Putamen (tissue), 1 donor: ENCODE measurements at regions not wholly inside any gene's neighbourhood (a gene's known extent, or its start where the extent isn't known, plus 50 kb on each side); places are given as distances from the start of the nearest gene placed in this dataset.
"Not testable (repeated sequence)": the region's sequence is repeated elsewhere in the genome, so short reads cannot be mapped to it uniquely, and the experiment has no call there.

Experiments
- DNase-seq: peaks from one replicate; pipeline ENCODE4 v3.0.0-alpha.2; 2016; ENCODE audit warnings: low spot score

- no peak for DNase-seq
Measured at GRCh38 chr13:59360108-59360507, 803.6 kb downstream of the DIAPH3 start.

DNA sequence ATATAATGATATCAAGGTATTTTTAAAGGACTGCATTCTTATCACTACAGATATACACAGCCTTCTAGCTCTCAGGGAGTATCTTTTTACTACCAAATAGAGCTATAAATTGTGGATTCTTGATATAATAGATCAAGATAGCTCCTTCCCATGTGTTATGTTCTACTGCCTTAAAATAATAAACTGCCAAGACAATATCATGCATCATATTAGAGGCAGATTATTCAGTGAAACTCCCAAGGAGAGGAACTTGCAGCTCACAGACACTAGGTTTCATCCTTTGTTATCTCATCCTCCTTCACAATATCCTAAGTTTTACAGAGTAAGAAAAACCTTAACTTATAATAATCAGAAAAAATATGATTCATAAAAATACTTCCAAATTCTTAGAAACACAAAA lies 802.8 kb downstream of the DIAPH3 start:
- no peak for DNase-seq

- DNase-seq = no peak
Measured at GRCh38 chr13:59363313-59363712, 800.4 kb downstream of the DIAPH3 start.

DNA sequence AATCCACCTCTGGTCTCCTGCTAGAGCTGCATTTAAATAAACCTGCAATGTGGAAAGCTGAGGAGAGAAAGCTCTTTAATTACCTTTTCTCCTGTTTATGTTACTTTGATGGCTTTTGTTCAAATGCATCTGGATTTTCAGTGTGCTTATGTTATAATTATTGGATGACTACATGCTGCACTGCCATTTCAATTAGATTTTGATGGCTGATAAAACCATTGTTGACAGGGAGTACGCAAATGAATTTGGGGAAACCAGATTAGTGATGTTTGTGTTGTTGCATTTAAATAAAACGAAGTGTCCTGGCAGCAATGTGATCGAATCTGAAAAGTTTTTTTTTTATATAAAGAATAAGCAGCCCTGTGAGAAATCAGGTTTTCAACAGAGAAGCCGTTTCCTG lies 799.8 kb downstream of the DIAPH3 start:
- DNase-seq = no peak

- DNase-seq = no peak
Measured at GRCh38 chr13:59364641-59365085, 799.1 kb downstream of the DIAPH3 start.

- DNase-seq = no peak
Measured at GRCh38 chr13:59367467-59367866, 796.3 kb downstream of the DIAPH3 start.

- no peak for DNase-seq
Measured at GRCh38 chr13:59367904-59368303, 795.8 kb downstream of the DIAPH3 start.

DNA sequence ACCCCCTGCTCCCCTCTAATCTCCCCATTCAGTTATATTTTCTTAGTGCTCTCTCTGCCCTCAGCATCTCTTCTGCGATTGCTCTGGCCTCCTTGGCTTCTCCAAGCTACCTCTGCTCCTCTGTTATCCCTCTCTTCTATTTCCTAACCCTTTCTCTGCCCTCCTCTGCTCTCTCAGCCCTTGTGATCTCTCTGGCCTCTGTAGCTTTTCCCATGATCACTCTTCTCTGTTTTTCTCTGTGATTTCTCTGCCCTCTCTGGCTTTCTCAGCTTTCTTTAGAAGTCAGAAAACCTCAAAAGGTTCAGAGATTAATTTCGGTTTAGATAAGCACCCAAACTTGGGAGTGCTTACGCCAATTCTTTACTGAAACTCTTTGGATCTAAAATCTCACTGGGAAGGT lies 795.0 kb downstream of the DIAPH3 start:
- DNase-seq = no peak

DNA sequence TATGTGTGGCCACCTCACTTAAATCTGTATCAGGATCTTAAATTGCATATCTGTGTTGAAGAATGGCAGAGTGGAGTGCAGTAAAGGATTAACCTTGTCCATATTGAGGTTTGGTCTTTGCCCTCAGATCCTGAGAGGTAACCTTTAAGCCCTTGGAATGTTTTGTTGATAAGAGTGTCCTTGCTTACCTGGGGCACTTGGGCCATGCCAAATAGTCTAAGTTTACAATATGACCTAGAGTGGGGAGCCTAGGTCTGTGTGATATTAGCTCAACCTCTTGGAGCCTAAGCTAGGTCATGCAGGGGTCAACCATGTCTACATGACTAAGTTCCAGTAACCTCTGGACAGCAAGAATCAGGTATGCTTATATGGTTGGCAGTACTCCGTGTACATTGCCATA lies 792.5 kb downstream of the DIAPH3 start:
- no peak for DNase-seq

DNA sequence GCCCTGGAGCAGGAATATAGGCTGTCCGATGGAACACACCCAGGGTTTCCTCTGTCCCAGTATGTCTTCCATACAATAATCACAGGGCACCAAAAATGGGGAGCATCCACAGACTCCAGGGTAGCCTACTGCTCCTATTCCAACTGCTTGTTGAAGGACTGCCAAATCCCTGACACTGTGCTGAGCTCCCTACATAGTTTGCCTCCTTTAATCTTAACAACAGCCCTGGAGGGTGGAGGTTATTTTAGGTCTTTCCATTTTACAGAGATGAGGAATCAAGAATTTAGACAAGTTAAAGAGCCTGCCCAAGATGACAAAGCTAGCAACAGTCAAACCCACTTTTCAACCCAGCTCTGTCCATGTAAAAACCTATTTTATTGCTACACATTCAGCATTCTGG lies 790.4 kb downstream of the DIAPH3 start:
- DNase-seq = no peak

DNA sequence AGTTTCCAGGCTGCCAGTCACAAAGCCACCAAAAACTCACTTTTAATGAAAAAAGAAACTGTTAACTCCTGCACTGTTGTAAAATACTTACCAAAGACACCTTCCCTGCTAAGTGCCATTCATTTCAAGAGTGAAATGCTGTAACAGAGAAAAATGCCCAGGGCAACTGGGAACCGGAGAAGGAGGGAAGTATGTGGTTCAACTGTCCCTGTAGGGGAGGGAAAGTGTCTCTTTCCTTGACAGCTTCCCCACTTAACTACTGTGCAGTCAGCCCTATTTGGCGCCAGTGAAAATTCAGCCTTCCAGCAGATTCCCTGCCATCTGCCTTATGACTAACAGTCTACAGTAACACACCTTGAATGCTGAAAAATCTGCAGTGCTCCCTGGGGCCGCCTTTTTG lies 789.0 kb downstream of the DIAPH3 start:
- DNase-seq = no peak

DNA sequence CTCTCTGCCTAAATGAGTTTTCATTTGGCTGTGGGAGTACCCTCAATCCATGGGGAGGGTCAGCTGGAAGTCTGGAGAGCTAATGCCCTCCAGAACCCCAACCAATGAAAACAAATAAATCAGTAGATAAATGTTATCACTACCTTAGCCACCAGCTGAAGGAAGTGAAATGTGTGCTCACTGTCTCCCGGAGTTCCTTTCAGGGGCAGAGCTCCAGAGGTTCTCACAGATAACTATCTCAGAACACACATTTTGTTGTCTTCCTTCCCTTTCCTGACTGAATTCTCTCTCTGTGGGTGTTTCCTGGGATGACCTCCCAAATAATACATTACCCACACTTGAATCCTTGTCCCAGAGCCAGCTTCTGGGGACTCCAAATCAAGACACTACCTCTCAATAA lies 779.6 kb downstream of the DIAPH3 start:
- no peak for DNase-seq

DNA sequence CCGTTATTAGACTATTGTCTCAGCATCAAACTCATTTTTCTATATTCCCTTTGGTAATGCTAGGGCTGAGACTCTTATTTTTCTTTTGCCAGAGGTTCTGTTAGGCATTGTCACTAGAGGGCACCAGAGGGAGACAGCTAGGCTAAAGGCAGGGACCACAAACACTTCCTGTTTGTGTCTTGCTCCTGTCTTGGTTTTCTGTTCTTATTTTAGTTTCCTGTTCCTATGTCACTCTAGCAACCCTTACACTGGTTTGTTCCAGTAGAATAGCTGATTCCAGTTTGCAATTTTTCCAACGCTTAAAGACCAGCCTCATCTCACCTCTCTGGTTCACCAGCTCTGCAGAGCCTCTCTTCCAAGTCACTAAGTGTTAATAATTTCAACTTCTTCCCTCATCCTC lies 772.0 kb downstream of the DIAPH3 start:
- DNase-seq = peak; percentile 37

DNA sequence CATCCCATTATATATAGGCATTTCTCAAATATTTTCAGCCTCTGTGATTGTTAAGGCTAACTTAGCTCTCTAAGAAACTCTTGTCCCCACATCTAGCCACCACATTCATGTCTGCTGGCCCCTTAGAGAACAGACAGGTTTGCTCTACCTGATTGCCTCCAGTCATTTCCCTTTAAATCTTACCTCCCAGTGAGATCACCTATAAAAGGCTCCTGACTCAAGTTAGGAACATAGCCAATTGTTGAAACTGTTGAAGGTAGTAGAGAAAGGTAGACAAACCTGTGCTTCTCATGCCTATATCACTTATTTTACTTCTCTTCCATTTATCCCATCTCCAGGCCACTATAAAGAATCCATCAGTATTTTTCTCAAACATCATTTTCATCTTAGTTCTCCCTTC lies 771.4 kb downstream of the DIAPH3 start:
- no peak for DNase-seq

- no peak for DNase-seq
Measured at GRCh38 chr13:59394496-59394895, 769.2 kb downstream of the DIAPH3 start.

GRCh38 chr13:59398127-59398526 lies 765.6 kb downstream of the DIAPH3 start:
- no peak for DNase-seq

DNA sequence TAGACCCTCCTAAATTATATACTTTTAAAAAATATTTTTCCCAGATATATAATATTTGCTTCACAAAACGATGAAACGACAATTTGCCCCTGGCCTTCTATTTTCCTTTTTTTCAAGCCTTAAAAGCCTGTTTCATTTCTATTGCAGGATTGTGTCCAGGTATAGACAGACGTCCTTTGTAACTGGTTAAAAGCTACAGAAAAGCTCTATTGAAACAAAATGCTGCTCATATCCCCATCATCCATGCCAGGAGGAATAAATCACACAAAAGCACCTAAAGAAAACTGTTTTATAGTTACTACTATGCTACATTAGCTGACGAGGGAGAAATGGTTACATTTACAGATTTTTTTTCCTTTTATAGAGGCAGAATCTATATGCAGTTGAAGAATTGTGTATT lies 765.1 kb downstream of the DIAPH3 start:
- DNase-seq = no peak

DNA sequence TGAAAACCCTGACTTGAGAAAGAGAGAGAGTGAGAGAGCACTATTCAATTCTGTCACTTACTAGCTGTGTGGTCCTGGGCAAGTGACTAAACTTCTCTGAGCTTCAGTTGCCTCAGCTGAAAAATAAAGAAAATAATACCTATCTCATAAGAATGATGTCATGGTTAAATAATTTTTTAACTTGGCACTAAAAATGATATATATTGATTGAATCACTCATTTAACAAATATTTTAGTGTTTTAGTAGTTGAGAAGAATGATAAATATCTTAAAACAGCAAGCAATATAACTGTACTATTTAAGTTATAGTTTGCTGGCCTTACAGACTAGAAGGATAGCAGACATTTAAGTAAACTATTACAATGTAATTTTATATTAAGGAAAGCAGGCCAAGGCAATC lies 764.2 kb downstream of the DIAPH3 start:
- DNase-seq = no peak

GRCh38 chr13:59404331-59404730 lies 759.4 kb downstream of the DIAPH3 start:
- DNase-seq = no peak

DNA sequence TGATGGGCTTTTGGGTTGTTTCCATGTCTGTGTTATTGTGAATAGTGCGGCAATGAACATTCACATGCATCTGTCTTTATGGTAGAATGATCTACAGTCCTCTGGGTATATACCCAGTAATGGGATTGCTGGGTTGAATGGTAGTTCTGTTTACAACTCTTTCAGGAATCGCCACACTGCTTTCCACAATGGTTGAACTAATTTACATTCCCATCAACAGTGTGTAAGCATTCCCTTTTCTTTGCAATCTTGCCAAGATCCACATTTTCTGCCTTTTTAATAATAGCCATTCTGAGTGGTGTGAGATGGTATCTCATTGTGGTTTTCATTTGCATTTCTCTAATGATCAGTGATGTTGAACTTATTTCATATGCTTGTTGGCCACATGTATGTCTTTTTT lies 756.5 kb downstream of the DIAPH3 start:
- not testable (repeated sequence) for DNase-seq

DNA sequence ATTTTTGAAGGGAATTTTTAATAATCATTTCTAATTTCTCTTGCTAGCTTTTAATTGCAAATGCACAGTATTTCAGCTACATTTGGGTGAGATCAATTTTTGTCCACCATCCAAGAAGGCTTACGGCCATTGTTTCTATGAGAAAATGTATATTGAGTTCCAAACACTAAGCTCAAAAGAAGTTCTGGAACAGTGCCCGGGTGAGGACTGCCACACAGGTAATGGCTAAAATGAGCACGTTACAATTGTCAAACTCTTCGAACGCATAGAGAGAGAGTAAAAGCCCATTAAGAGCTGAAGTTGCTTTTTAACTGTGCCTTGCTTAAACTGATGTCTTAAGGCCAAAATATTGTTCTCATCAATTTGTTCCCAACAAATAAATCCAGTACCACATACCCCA lies 755.0 kb downstream of the DIAPH3 start:
- DNase-seq = no peak

DNA sequence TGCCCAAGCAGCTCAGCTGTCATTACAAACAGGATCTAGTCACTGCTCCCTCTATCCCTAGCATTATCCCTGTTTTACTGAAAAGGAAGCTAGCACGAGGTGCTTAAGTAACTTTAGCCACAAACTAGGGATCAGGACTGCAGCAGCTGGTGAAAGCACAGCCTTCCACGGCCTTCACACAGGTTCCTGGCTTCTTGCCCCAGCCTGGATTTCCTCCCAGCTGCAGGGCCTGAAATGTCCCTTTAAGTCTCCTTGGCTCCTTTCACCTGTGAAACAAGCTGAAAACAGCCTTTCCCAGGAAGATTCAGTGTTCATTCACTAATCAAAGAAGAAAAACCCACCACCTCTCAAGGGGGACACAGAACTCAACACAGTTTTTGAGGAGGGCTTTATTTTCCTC lies 754.5 kb downstream of the DIAPH3 start:
- no peak for DNase-seq

DNA sequence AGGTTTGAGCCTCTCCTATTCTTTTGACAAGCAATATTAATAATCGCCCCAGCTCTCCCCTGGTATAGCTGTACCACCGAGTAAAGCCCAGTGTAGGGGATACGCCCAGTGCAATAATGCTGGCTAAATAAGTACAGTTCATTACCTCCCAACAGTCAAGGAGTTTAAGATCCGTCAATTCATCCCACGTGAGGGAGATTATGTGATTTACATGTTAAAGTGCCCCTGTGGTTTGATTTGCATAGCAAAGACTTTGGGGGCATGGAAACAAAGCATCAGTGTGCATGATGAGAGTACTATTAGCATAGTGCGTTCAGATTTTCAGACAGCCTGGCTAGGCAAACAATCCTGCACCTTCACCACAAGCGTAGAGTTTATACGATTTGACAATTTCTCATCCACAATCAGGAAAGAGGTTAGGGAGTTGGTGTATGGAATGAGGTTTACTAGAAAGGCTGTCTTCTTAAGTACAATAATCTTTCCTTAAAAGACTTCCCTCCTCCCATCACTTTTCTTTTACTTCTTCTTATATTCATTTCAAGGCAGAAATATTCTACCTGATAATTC lies 754.0 kb downstream of the DIAPH3 start:
- DNase-seq = no peak

GRCh38 chr13:59413126-59413525 lies 750.6 kb downstream of the DIAPH3 start:
- no peak for DNase-seq

GRCh38 chr13:59414006-59414405 lies 749.7 kb downstream of the DIAPH3 start:
- DNase-seq = no peak
